Stimulated activated CD4-positive, alpha-beta T cell treated with anti-CD3 and anti-CD28 coated beads, TNF-alpha, amount 100 ng/mL, for 24 hours (primary cell): ENCODE measurements at regions not wholly inside any gene's neighbourhood (a gene's known extent, or its start where the extent isn't known, plus 50 kb on each side); places are given as distances from the start of the nearest gene placed in this dataset.

ENCODE experiments used
- DNase-seq, 3 experiments: peaks; one replicate each; pipeline ENCODE4 v3.0.0-alpha.2; 2020; ENCODE audit warnings: low read depth in 3 of 3

- DNase-seq = no peak
These were observed 50.5 kb downstream of the RGS12 start for GRCh38 chr4:3343358-3343757.

DNA sequence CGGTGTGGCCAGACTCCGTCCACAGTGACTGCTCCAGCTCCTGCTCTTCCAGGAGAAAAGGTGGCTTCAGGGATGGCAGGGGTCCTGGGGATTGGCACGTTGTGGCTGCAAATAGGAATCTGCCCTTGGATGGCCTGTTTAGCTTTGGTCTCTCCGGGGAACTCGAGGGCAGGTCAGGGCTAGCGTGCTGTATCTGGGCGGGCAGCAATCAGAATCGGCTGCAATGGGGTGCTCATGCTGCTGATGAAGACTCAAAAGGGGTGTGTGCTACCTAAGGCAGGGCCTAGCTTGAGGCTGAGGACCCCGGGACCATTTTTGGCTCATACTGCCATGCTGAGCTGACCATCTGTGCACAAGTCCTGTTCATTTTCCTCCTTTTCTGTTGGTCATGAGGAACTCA, 51.3 kb downstream of the RGS12 start:
- DNase-seq = no peak

- DNase-seq = no peak
These were observed 51.8 kb downstream of the RGS12 start for GRCh38 chr4:3344596-3344995.

- no peak for DNase-seq
These were observed 52.6 kb downstream of the RGS12 start for GRCh38 chr4:3345384-3345783.

GRCh38 chr4:3346146-3346545, 53.3 kb downstream of the RGS12 start:
- DNase-seq = peak in 1 of 3 experiments; percentile 11

DNA sequence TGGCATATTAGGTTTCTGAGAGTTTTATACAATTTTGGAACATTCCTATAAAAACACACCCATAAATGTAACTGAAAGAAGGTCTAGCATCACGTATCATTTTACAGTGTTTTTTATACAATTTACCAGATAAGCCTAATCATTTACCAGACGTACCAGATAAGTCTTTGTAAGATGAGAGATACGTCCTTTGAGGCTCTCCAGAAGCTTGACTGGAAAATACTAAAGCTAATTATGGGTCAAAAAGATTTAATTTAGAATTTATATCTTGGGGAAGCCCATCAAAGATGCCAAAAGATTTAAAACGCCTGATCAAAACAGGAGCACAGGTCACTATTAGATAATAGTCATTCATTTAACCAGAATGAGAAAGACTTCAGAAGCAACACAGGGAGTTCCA, 55.0 kb downstream of the RGS12 start:
- no peak for DNase-seq

DNA sequence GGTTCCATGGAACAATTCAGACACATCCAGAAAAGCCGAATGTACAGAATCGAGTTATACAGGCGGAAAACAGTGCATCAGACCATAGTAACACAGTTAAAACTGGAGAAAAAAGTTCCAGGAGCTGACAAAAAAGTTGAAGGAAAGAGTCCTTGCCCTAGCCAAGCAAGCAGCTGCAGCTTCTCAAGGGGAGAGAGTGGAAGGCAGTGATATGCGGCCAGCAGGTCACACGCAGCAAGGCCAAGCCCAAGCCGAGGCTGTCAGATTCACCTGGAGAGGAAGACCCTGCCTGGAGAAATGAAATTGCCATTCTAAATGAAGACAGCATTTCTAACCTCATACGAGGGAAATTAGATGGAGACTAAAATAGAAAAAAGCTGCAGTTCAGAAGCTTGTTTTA, 55.8 kb downstream of the RGS12 start:
- no peak for DNase-seq

- DNase-seq = no peak
These were observed 56.3 kb downstream of the RGS12 start for GRCh38 chr4:3349116-3349515.

GRCh38 chr4:3351997-3352396, 59.2 kb downstream of the RGS12 start:
- DNase-seq = no peak

DNA sequence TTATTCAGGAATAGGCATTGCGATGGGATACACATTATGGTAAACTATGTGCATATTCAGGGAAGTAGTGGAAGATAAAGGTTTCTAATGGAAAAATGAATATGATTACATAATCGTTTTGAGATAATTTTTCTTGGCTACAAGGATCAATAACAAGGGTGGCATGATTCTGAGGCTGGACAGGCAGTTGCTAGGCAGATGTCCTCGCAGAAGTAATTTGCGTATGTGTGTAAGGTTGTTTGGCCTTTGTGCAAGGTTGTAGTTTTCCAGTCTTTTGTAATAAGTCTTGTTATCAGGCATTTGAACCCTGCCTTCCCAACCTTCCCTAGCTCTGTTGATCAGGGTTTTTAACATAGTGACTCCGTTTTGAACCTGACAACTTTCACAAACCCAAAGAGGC, 59.7 kb downstream of the RGS12 start:
- no peak for DNase-seq

GRCh38 chr4:3352941-3353594, 60.2 kb downstream of the RGS12 start:
- no peak for DNase-seq

- DNase-seq = no peak
These were observed 61.1 kb downstream of the RGS12 start for GRCh38 chr4:3353752-3354454.

- no peak for DNase-seq
These were observed 61.6 kb downstream of the RGS12 start for GRCh38 chr4:3354455-3354811.

DNA sequence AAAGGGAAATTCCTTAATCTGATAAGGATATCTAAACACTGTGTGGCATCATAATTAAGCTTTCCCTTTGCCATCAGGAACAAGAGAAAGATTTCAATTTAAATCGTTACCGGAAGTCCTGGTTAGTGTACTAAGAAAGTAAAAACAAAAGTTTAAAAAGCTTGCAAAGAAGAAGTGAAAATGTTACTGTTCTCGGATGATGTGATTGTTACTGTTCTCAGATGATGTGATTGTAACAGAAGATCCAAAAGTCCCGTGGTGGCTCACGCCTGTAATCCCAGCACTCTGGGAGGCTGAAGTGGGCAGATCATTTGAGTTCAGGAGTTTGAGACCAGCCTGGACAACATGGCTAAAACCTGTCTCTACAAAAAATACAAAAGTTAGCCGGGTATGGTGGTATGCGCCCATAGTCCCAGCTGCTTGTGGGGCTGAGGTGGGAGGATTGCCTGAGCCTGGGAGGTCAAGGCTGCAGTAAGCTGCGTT, 62.5 kb downstream of the RGS12 start:
- DNase-seq = no peak

GRCh38 chr4:3358656-3359055, 65.8 kb downstream of the RGS12 start:
- DNase-seq = no peak

DNA sequence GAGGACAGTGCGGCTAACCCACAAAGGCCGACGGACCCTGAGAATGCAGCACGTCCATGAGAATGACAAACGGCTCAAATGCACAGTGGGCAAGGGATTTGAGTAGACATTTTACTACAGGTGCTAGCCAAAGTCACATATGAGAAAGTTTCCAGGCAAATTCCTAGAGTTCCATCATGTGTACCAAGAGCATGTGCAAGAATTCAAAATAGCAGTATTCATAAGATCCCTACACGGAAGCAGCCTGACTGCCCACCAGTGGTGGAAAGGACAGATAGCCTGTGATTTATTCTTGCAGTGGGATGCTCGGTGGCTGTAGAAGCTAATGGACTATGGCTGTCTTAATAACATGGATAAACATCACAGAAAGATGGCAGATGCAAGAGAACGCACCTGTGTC, 68.0 kb downstream of the RGS12 start:
- DNase-seq = no peak

- no peak for DNase-seq
These were observed 68.6 kb downstream of the RGS12 start for GRCh38 chr4:3361406-3361805.

- no peak for DNase-seq
These were observed 69.1 kb downstream of the RGS12 start for GRCh38 chr4:3361896-3362295.

DNA sequence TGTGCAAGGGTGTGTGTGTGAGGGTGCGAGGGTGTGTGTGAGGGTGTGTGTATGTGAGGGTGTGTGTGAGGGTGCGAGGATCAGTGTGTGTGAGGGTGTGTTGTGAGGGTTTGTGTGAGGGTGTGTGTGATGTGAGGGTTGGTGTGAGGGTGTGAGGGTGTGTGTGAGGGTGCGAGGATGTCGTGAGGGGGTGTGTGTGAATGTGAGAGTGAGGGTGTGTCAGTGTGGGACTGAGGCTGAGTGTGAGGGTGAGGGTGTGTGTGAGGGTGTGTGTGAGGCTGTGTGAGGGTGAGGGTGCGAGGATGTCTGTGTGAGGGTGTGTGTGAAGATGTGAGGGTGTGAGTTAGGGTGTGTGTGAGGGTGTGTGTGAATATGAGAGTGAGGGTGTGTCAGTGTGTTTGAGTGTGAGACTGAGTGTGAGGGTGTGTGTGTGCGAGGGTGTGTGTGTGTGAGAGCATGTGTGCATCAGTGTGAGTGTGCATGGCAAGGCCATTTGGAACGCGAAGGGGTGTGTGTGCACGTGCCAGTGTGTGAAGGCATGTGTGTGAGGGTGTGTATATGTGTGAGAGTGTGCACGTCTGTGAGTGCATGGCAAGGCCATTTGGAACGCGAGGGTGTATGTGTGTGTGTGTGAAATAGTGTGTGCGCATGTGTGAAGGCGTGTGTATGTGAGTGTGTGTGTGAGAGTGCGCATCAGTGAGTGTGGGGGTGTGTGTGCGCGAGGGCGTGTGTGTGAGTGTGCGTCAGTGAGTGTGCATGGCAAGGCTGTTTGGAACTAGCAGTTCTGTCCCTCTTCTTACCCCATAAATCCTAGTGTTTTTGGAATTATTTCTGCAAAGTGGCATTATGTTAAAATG, 69.8 kb downstream of the RGS12 start:
- DNase-seq = no peak

DNA sequence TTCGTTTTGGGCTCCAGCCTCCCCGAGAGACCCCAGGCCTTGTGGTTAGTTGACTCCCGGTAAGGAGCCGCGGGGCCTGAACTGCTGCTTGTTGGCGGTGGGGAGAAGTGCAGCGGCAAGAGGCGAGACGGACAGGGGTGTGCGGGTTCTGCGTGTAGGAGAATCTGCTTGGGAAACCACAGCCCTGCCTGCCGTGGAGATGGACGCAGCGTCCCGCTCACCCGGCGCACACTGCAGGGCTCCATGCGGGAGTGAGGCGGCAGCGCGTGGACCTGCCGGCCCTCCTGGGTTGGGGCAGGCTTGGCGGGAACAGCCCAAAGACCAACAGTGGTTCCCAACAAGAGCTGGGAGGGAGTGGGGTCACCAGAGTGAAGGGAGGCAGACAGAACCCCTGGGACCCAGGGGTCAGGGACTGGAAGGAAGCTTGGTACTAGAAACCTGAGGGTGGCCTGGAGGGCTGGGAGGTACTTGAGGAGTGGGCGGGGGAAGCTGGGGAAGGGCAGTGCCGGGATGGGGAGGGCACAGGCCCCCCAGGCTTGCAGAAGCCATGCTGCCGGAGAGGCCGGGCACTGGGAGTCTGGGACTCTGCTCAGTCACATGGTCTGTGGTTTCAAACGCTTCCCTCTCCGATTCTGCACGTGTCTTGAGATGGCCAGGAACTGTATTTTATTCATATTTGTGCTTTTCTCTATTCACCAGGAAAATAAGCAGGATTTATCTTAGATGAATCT, 70.8 kb downstream of the RGS12 start:
- DNase-seq = no peak

GRCh38 chr4:3364199-3364598, 71.4 kb downstream of the RGS12 start:
- DNase-seq = no peak
